Mesenchymal stem cell (in vitro differentiated cells and primary cell): ENCODE measurements at regions not wholly inside any gene's neighbourhood (a gene's known extent, or its start where the extent isn't known, plus 50 kb on each side); places are given as distances from the start of the nearest gene placed in this dataset.

Experiments
- DNase-seq: peaks from one replicate; pipeline ENCODE4 v3.0.0-alpha.2; 2013
- H2AFZ ChIP-seq: one replicate; pipeline ENCODE4 v1.6.1; 2013; ENCODE audit warnings: low read depth, mild to moderate bottlenecking, control low read depth, inconsistent platforms, low read length, moderate library complexity
- H2AK5ac ChIP-seq: 2 replicates; pipeline ENCODE4 v1.6.1; 2013; ENCODE audit warnings: low read length, moderate library complexity, mild to moderate bottlenecking, inconsistent platforms; ENCODE audit not compliant: severe bottlenecking
- H2BK120ac ChIP-seq: one replicate; pipeline ENCODE4 v1.6.1; 2013; ENCODE audit warnings: low read depth, mild to moderate bottlenecking, inconsistent platforms, low read length, moderate library complexity
- H2BK12ac ChIP-seq, 2 experiments: one replicate each; pipeline ENCODE4 v1.6.1; 2013; ENCODE audit warnings: inconsistent platforms in 2 of 2, low read length in 2 of 2, mild to moderate bottlenecking in 2 of 2, moderate library complexity in 2 of 2, control low read depth in 1 of 2
- H2BK15ac ChIP-seq: one replicate; pipeline ENCODE4 v1.6.1; 2013; ENCODE audit warnings: mild to moderate bottlenecking, low read depth, inconsistent platforms; ENCODE audit not compliant: poor library complexity, severe bottlenecking
- H2BK5ac ChIP-seq: 2 replicates; pipeline ENCODE4 v1.6.1; 2013; ENCODE audit warnings: low read depth, mild to moderate bottlenecking, low read length, control low read depth, inconsistent platforms; ENCODE audit not compliant: poor library complexity, severe bottlenecking
- H3K14ac ChIP-seq, 2 experiments: one replicate each; pipeline ENCODE4 v1.6.1; 2013; ENCODE audit warnings: inconsistent platforms in 2 of 2, low read length in 2 of 2, control low read depth in 1 of 2, mild to moderate bottlenecking in 1 of 2, moderate library complexity in 1 of 2
- H3K18ac ChIP-seq, 2 experiments: one replicate each; pipeline ENCODE4 v1.6.1; 2013; ENCODE audit warnings: inconsistent platforms in 2 of 2, low read length in 2 of 2, control low read depth in 1 of 2, low read depth in 1 of 2, mild to moderate bottlenecking in 1 of 2
- H3K23ac ChIP-seq, 2 experiments: one replicate each; pipeline ENCODE4 v1.6.1; 2013; ENCODE audit warnings: inconsistent platforms in 2 of 2, low read length in 2 of 2, mild to moderate bottlenecking in 2 of 2, moderate library complexity in 2 of 2, control low read depth in 1 of 2
- H3K27ac ChIP-seq: 2 replicates; pipeline ENCODE4 v1.5.1; 2013; ENCODE audit warnings: mild to moderate bottlenecking, moderate library complexity, low read length, control low read depth, inconsistent platforms; ENCODE audit not compliant: poor library complexity, severe bottlenecking
- H3K27me3 ChIP-seq, 2 experiments: 2 replicates each; pipeline versions ENCODE4 v1.6.1 to v1.7.0; 2013; ENCODE audit warnings: low read length in 2 of 2, mild to moderate bottlenecking in 2 of 2, moderate library complexity in 2 of 2, control low read depth in 1 of 2, inconsistent platforms in 1 of 2; ENCODE audit not compliant: control insufficient read depth in 1 of 2, insufficient read depth in 1 of 2
- H3K36me3 ChIP-seq, 2 experiments: 2 replicates each; pipeline versions ENCODE4 v1.6.1 to v1.7.0; 2013; ENCODE audit warnings: low read length in 2 of 2, control low read depth in 1 of 2, inconsistent platforms in 1 of 2, low read depth in 1 of 2, mild to moderate bottlenecking in 1 of 2; ENCODE audit not compliant: insufficient read depth in 2 of 2, control insufficient read depth in 1 of 2
- H3K4ac ChIP-seq, 2 experiments: one replicate each; pipeline ENCODE4 v1.6.1; 2013; ENCODE audit warnings: inconsistent platforms in 2 of 2, low read length in 2 of 2, mild to moderate bottlenecking in 2 of 2, moderate library complexity in 2 of 2, control low read depth in 1 of 2, low read depth in 1 of 2
- H3K4me1 ChIP-seq: 2 replicates; pipeline ENCODE4 v1.6.1; 2013; ENCODE audit warnings: low read depth, low read length, control low read depth; ENCODE audit not compliant: control insufficient read depth, insufficient read depth
- H3K4me2 ChIP-seq: 2 replicates; pipeline ENCODE4 v1.6.1; 2013; ENCODE audit warnings: low read length, mild to moderate bottlenecking, inconsistent platforms; ENCODE audit not compliant: poor library complexity, severe bottlenecking
- H3K4me3 ChIP-seq, 2 experiments: 2 replicates each; pipeline versions ENCODE4 v1.5.1 to v1.7.0; 2013; ENCODE audit warnings: low read length in 2 of 2, mild to moderate bottlenecking in 2 of 2, control low read depth in 1 of 2, low read depth in 1 of 2; ENCODE audit not compliant: insufficient read depth in 1 of 2
- H3K79me1 ChIP-seq: replicated peaks from 2 replicates; pipeline ENCODE4 v1.6.1; 2013; ENCODE audit warnings: mild to moderate bottlenecking, control low read depth, low read length, inconsistent platforms; ENCODE audit not compliant: poor library complexity, severe bottlenecking
- H3K9ac ChIP-seq: 2 replicates; pipeline ENCODE4 v1.7.0; 2013; ENCODE audit warnings: mild to moderate bottlenecking, low read length, moderate library complexity
- H3K9me3 ChIP-seq: 2 replicates; pipeline ENCODE4 v1.7.0; 2013; ENCODE audit warnings: mild to moderate bottlenecking, low read length; ENCODE audit not compliant: control insufficient read depth
- H4K8ac ChIP-seq: one replicate; pipeline ENCODE4 v1.6.1; 2013; ENCODE audit warnings: inconsistent platforms, mild to moderate bottlenecking, low read length, moderate library complexity
- H4K91ac ChIP-seq: one replicate; pipeline ENCODE4 v1.6.1; 2013; ENCODE audit warnings: mild to moderate bottlenecking, low read length, inconsistent platforms
- WGBS: methylation state at CpG from one replicate; pipeline ENCODE4 v1.1.7; 2013; ENCODE audit warnings: mixed read lengths; 5-methylcytosine and 5-hydroxymethylcytosine counted together

- no peak overlapping the region for H2BK5ac ChIP-seq
- H2BK120ac ChIP-seq, result no peak overlapping the region
- no peak overlapping the region for H3K18ac ChIP-seq
- no peaks in the 10 kb centered on the region for H3K9me3 ChIP-seq
- no peak overlapping the region for H3K4me3 ChIP-seq
- no peak overlapping the region for H3K4ac ChIP-seq
- H2AFZ ChIP-seq, result no peak overlapping the region
- no peaks in the 10 kb centered on the region for H3K4me1 ChIP-seq
- H3K27ac ChIP-seq, result no peak overlapping the region
- no peak overlapping the region for H4K91ac ChIP-seq
- no peak overlapping the region for H2BK15ac ChIP-seq
- no peak overlapping the region for H3K4me2 ChIP-seq
- no peak overlapping the region for H2BK12ac ChIP-seq
- no peak overlapping the region for H3K9ac ChIP-seq
- H3K23ac ChIP-seq, result no peak overlapping the region
- no peaks in the 10 kb centered on the region for H3K79me1 ChIP-seq
- no peak overlapping the region for H2AK5ac ChIP-seq
- no peak for DNase-seq
- WGBS, result 83% methylated on average over 1 of the region's 1 CpG
- no peak overlapping the region for H4K8ac ChIP-seq
- no peak overlapping the region for H3K14ac ChIP-seq
- peaks cover 0 to 5% of the 10 kb centered on the region in 2 experiments for H3K27me3 ChIP-seq
- H3K36me3 ChIP-seq, result no peaks in the 10 kb centered on the region
These were observed 52.2 kb downstream of the POLR1D start for GRCh38 chr13:27673911-27674310.

- WGBS, result 70% methylated on average over 6 of the region's 6 CpGs
These were observed 56.8 kb downstream of the POLR1D start for GRCh38 chr13:27678306-27679040.

GRCh38 chr13:27679396-27679795, 57.7 kb downstream of the POLR1D start:
- Histone ChIP-seq H3K18ac (no peak overlapping the region), H2BK120ac (no peak overlapping the region), H3K9ac (no peak overlapping the region), H3K14ac (no peak overlapping the region), H2BK15ac (no peak overlapping the region), H3K4me2 (no peak overlapping the region), H3K27ac (no peak overlapping the region), H2AFZ (no peak overlapping the region), H3K79me1 (no peaks in the 10 kb centered on the region), H3K4me1 (no peaks in the 10 kb centered on the region), H2BK5ac (no peak overlapping the region), H2AK5ac (no peak overlapping the region), H3K23ac (no peak overlapping the region), H4K91ac (no peak overlapping the region), H3K4ac (no peak overlapping the region), H3K9me3 (no peaks in the 10 kb centered on the region), H2BK12ac (no peak overlapping the region), H4K8ac (no peak overlapping the region), H3K4me3 (no peak overlapping the region), H3K27me3 (peaks cover 11 to 12% of the 10 kb centered on the region in 2 experiments), H3K36me3 (no peaks in the 10 kb centered on the region)
- peak; percentile 9 for DNase-seq
- WGBS, result 100% methylated on average over 1 of the region's 1 CpG

More at GRCh38 chr13:27678306-27679040, 56.8 kb downstream of the POLR1D start:
- H2BK12ac ChIP-seq, result no peak overlapping the region
- no peak overlapping the region for H2BK120ac ChIP-seq
- H3K4ac ChIP-seq, result no peak overlapping the region
- H3K4me3 ChIP-seq, result no peak overlapping the region
- H4K91ac ChIP-seq, result no peak overlapping the region
- H4K8ac ChIP-seq, result no peak overlapping the region
- DNase-seq, result no peak
- no peak overlapping the region for H3K23ac ChIP-seq
- no peak overlapping the region for H2AK5ac ChIP-seq
- no peak overlapping the region for H3K27ac ChIP-seq
- H3K27me3 ChIP-seq, result peaks cover 11 to 12% of the 10 kb centered on the region in 2 experiments
- H2BK5ac ChIP-seq, result no peak overlapping the region
- no peak overlapping the region for H3K18ac ChIP-seq
- no peak overlapping the region for H2AFZ ChIP-seq
- no peaks in the 10 kb centered on the region for H3K79me1 ChIP-seq
- H2BK15ac ChIP-seq, result no peak overlapping the region
- no peaks in the 10 kb centered on the region for H3K4me1 ChIP-seq
- no peaks in the 10 kb centered on the region for H3K9me3 ChIP-seq
- H3K4me2 ChIP-seq, result no peak overlapping the region
- H3K36me3 ChIP-seq, result no peaks in the 10 kb centered on the region
- no peak overlapping the region for H3K14ac ChIP-seq
- H3K9ac ChIP-seq, result no peak overlapping the region

GRCh38 chr13:27679896-27680295, 58.2 kb downstream of the POLR1D start:
- H3K36me3 ChIP-seq, result no peaks in the 10 kb centered on the region
- DNase-seq, result peak; percentile 13
- no peak overlapping the region for H4K8ac ChIP-seq
- no peak overlapping the region for H2AFZ ChIP-seq
- no peak overlapping the region for H3K4ac ChIP-seq
- no peak overlapping the region for H2BK15ac ChIP-seq
- no peak overlapping the region for H2AK5ac ChIP-seq
- no peaks in the 10 kb centered on the region for H3K4me1 ChIP-seq
- H2BK5ac ChIP-seq, result no peak overlapping the region
- no peak overlapping the region for H3K18ac ChIP-seq
- no peak overlapping the region for H2BK12ac ChIP-seq
- no peaks in the 10 kb centered on the region for H3K79me1 ChIP-seq
- H4K91ac ChIP-seq, result no peak overlapping the region
- WGBS, result 79% methylated on average over 5 of the region's 5 CpGs
- no peaks in the 10 kb centered on the region for H3K9me3 ChIP-seq
- no peak overlapping the region for H3K4me2 ChIP-seq
- H3K14ac ChIP-seq, result peak overlapping the region in 1 of 2 experiments; percentile 57
- H3K4me3 ChIP-seq, result no peak overlapping the region
- H2BK120ac ChIP-seq, result no peak overlapping the region
- no peak overlapping the region for H3K23ac ChIP-seq
- no peak overlapping the region for H3K27ac ChIP-seq
- no peak overlapping the region for H3K9ac ChIP-seq
- peaks cover 11 to 12% of the 10 kb centered on the region in 2 experiments for H3K27me3 ChIP-seq
